Loucy (cell line): ENCODE measurements at regions not wholly inside any gene's neighbourhood (a gene's known extent, or its start where the extent isn't known, plus 50 kb on each side); places are given as distances from the start of the nearest gene placed in this dataset.

Source experiments
- CTCF ChIP-seq: fragments of 200-600 bp; sonication (generic); conservative IDR thresholded peaks from 2 replicates; pipeline ENCODE4 v1.5.1; 2014; ENCODE audit warnings: mild to moderate bottlenecking, antibody characterized with exemption, low read length
- EZH2phosphoT487 ChIP-seq: fragments of 200-600 bp; IDR thresholded peaks from 2 replicates; pipeline ENCODE4 v1.6.1; 2018; ENCODE audit warnings: antibody characterized with exemption, mild to moderate bottlenecking, moderate library complexity, borderline replicate concordance

GRCh38 chr4:28948501-28948900 is 1771.7 kb upstream of the PCDH7 start:
- TF ChIP-seq CTCF (no peak), EZH2phosphoT487 (no peak)
